ENCODE measurements at regions not wholly inside any gene's neighbourhood (a gene's known extent, or its start where the extent isn't known, plus 50 kb on each side); places are given as distances from the start of the nearest gene placed in this dataset.
"Not testable (repeated sequence)": the region's sequence is repeated elsewhere in the genome, so short reads cannot be mapped to it uniquely, and the experiment has no call there.

DNA sequence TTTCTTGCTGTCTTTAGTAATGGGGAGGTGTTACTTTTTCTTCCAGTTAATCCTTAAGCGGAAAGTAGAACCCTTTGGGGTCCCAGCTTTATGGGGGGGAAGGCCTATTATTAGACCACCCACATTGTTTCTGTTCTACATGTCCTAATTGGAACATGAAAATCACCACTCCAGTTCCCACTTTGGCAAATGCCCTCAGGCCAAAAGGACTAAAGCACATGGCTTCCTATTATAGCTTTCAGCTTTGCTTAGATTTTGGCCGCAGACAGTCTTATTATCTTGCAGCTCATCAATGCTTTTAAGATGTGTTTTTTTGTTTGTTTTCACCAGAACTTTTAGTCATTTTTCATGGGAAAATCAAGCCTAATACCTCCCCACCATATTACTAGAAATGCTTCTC, 296.8 kb upstream of the ANKH start:
- DNase-seq, result no peak

DNA sequence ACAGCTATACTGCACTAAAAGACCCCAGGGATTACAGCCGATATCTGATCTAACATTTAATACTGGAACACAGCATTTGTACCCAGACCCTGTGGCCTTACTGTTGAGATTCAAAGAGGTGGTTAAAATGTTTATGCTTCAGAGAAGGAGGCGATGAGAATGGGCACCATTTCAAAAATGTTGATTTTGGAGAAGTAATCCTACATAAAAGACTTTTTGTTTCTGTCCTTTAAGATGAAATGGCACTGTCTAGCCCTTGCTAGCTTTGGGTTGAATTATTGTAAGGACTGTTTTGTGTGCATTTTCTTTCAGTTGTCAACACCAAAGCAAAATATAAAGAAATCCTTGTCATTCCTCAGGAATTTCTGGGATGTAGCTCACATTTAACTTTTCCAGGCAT, 288.5 kb upstream of the ANKH start:
- no peak for DNase-seq

DNA sequence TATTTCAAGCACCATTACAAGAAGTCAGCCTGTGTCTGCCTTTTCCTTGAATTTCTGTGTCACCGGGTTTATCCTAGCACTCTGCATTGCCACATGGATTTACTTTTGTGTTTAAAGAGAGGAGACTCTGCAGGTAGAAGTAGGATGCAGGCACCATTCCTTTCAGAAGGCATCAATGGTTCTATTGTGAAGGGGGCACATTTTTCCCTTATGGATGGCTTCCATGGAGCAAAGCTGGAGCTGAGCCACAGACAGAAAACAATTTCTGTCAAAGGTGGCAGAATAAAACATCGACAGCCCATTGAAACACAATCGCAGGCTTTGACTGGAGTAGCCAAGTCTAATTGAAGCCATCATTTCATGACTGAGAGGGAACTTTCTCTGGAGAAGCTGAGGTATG, 288.0 kb upstream of the ANKH start:
- no peak for DNase-seq

DNA sequence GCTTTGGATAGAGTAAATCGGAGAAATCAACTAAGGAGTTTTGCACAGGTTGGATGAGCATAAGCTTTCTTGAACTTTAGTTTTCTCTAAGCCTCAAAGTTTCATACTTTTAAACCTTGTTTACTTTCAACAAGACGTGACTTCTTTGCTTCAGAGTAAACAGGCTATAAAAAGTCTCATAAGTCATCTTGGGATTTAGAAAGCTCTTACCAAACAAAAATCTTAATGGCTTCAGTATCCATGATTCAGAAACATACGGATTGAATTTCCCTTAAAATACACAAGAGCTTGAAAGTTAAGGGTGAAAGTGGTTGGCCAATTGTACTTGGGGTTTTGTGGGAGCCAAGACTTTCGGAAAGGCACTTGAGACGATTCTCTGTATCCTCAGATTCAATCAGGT, 270.9 kb upstream of the ANKH start:
- DNase-seq, result no peak

DNA sequence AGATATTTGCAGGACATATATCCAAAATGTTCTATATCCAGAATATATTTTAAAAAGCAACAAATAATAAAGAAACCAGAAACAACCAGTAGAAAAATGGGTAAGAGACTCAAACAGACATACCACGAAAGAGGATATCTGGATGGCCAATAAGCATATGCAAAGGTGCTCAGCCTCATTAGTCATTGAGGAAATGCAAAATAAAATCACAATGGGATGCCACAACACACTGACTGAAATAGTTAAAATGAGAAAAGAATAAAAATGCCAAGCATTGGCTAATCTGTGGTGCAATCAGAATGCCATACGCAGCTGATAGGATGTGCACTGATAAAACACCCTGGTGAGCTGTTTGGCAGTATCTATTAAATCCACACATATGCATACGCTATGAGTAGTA, 265.8 kb upstream of the ANKH start:
- DNase-seq, result no peak

DNA sequence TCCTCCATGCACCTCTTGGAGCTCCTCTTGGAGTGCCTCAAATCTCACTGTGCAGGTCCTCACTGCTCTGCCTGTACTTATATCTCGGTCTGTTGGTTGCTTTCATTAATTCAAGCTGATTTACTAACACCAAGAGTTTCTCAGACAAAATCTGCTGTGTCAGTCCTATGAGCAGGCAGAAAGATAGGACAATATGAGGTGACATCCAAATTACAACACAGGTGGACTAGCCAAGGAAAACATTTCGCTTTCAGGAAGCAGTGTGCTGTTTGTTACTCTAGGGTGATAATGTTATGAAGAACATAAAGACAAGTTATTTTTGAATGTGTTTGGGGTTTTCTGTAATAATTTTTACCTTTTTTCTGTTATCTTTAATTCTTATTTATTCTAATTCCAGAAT, 264.1 kb upstream of the ANKH start:
- DNase-seq, result no peak

DNA sequence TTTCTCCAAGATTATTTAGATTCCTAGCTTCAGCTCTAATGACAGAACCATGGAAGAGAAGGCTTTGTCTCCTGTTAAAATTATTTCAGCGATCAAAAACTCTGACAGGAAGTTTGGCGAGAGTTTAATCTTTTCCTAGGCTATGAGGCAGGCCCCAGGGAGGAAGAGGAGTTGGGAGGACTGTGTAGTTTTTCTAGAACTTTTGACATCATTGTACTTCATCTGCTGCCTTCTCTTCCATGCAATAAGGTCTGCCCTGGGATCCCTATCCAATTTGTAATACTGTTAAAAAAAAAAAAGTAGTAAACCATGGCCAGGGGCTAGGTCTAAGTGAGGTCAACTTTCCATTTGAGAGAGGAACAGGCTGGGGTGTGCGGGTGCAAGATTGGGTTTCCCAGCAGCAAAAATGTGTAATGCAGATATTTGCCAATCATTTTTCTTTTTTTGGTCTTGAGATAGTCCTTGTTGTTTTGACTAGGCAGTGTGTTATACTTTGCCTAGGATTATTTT, 261.9 kb upstream of the ANKH start:
- no peak for DNase-seq

DNA sequence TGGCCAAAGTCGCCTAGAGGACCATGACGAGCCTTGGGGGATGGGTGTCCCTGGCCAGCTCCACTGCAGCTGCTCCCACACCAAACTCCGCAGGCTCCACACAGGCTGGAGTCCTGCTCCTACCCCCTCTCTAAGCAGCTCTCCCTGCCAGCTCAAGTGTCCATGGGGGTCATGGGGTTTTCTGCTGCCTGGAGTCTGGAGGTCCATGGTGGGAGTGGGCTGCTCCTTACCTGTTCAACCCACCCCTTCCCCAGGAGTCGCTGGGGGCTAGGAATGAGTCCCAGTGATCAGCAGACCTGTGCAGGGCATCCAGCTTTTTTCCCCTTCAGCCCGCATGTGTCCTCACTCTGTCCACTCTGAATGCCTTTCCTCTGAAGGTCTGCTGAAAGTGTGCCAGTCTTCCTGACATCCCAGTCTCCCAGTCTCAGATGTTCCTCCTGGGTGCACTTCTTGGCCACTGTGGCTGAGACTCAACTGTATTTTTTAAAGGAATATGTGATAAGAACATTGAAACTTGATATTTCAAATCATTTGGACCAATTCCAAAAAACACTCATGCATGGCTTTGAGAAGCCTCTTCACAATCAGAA, 261.3 kb upstream of the ANKH start:
- DNase-seq, result no peak

DNA sequence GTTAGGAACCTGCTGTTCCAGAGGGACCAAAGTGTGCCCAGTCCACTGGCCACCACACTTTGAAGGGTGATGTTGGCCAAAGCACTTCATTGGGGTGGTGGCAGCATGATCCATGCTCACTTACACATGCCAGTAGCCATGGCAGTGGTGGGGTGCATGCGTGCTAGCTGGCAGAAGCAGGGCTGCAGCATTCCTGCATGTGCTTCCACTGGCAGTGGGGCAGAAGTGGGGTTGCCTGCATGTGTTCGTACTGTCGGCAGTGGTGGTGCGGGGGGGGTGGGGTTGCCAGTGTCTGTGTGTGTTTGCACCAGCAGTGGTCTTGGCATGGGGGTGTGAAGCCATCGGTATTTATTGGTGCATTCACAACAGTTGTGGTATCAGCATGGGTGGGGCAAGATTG, 260.3 kb upstream of the ANKH start:
- no peak for DNase-seq

DNA sequence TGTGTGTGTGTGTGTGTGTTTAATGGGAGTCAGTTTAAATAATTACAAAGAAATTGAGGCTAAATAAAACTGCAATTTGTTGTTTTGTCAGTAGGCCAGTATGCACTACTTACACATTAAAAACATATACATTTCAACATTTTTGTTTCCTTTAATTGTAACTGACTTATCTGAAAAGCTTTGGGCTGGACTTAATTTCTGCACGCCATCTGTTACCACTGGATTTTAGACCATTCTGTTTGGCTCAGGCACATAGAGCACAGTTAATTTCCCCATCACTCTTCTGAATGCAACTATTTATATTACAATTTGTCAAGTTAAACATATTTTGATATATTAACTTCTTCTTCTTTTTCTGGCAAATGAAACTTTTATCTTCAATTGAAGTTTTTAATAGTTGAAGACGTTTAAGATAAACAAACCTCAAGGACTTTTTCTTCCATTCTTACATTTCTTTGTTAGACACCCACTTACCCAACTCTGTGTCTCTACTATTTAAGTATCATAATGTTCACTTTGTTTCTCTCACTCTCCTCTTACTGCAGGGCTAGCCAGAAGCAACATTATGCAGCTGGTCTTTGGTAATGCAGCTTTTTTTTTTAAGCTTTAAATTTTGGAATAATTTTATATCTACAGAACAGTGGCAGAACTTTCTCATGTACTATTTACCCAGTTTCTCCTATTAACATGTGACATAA, 253.4 kb upstream of the ANKH start:
- DNase-seq, result no peak

DNA sequence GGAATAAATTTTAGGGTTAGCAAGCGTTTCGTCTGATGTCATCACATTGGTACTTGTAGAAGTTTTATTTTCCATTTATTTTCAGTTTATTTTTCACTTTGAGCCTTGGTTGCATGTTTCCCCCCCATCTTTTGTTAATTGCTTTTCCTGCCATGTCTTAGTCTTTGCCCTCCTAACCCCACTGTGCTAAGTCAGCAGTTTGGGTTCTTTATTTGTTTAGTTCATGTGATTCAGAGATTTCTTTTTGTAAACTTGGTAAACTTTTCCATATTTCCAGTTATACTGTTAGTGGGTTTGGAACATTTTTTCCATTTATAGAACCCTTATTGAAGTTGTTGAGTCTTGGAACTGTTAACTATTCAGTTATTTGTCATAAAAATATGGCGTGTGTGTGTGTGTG, 252.9 kb upstream of the ANKH start:
- no peak for DNase-seq

DNA sequence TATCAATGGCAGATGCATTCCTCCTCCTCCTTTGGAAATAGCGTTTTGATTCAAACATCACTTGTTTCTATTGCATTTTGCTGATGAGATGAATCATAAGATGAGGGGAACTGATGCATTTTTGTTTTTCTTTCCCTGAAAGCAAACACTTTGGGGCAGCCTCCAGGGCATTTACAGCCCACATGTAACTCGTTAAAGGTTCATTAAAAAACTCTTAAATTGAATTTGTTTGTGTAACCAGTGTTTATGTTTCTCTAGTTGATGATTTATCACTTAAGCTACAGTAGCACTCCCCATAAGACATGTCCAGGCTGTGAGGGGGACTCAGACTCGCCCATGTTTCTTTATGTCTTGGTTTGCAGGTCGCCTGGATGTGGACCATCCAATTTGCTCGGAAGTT, 246.1 kb upstream of the ANKH start:
- DNase-seq, result no peak

DNA sequence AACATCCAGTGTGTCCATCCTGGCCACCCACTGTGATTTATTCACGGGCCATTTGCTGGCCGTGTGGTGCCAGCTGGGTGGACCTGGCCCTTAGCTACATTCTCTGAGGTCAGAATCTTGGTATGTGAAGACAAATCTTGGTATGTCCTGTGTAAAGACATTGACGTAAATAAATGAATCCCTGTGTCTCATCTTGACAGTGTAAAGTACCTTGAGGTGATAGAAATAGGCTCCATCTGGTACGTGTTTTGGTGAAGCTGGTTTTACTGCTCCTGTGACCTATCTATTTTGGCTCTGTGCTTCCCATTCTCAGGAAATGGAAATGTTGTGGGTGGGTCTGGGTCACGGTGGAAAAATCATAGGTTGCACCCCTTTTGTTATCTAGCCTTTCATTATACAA, 245.4 kb upstream of the ANKH start:
- DNase-seq, result no peak

DNA sequence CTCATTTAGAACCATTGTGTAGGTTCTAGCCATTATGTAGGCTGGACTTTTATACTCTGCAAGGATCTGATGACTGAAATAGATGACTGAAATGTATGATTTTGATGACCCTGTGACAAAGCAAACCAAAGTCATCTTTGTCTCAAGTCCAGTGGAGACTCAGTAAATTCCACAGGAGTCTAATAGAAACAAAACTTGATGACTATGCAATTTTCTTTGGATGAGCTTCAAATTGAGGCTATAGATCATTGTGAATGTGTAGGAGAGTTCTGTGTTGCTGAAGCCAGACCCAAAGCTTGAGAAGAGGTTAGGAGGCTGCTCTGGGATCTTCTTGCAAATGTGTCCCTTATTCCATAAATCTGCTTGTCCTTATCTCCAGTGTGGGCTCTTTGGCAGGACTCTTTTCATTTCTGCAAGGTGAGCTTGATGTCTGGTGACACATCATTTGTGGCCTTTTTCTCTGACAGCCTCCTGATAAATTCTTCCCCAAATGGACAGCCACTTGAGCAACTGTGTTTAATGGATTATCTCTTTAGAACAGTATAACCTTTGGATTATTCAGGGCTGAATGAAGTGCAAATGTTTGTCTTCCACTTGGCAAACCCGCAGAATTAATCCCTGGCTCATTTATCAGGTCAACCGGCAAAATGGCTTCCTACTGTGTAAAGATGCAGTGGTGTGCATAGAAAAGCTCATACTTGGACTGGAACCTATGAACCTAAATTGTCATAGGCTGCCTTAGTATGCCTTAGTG, 235.1 kb upstream of the ANKH start:
- DNase-seq, result no peak

DNA sequence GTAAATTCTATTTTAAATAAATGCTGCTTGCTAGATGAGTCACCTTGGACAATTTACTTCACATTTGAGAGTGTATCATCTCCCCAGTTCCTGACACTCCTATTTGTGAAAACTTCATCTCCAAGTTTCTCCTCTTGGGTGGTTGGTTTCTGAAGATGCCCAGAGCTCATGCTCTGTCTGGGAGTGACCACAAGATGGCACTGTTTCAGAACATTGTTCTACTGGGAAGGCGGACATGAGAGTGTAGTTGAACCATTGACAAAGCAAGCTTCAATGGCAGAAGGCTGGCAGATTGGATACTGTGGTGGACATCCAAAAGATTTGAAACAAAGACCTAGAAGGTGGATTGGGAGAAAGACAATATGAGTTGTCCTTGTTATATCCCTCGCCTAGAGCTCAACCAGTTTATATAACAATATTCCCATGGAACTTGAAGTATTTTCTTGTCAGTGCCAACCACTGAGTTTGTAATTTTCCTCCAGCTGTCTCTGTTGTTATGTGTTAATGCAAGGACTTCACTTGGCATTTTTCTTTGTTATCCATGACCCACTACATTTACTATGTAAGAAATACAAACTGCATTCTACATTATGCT, 234.3 kb upstream of the ANKH start:
- peak in 1 of 2 donors; percentile 14 for DNase-seq

DNA sequence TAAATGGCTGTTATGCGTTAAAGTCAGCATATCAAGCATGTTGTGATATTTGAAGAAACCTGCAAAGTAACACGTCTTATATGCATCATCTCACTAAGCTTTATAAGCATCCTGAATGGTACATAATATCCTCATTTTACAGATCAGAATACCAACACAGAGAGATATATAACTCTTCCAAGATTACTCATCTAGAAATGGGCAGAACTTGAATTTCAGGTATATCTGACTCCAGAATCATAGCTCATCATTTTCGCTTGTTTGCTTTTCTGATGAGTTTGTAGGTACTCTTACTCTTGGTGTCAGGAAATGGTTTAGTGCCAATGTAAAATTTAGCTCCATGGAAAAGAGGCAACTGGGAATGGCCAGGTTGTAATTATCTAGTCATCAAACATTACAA, 232.3 kb upstream of the ANKH start:
- no peak for DNase-seq

DNA sequence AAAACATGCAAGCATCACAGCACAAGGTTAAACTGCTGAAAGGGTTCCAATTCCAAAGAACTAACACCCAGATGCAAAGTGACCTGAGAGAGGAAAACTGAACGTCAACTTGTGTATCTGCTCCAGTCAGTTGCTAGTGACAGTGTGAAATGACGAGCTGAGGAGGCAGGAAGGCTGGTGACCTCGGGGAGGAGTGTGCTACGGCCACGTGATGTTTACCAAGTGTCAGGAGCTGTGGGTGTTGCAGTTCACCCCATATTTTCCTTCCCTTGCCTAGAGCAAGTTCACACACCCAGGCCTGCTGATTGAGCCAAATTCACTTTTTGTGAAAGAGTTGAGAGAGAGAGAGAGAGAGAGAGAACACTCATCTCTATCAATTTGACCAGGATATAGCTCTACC, 231.6 kb upstream of the ANKH start:
- no peak for DNase-seq

DNA sequence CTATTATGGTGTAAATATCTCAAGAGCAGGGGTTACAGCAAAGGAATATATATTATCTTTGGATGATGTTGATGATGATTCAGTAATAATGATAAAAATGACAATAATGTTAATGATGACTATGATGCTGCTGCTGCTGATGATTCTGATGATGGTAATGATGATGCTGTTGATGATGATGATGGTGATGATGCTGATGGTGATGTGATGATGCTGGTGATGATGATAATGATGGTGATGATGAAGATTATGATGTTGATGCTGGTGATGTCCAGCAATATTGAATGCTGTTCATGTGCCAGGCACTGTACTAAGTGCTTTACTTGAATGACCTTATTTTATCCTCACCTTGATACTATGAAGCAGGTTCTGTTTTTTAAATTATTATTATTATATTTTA, 226.0 kb upstream of the ANKH start:
- no peak for DNase-seq

DNA sequence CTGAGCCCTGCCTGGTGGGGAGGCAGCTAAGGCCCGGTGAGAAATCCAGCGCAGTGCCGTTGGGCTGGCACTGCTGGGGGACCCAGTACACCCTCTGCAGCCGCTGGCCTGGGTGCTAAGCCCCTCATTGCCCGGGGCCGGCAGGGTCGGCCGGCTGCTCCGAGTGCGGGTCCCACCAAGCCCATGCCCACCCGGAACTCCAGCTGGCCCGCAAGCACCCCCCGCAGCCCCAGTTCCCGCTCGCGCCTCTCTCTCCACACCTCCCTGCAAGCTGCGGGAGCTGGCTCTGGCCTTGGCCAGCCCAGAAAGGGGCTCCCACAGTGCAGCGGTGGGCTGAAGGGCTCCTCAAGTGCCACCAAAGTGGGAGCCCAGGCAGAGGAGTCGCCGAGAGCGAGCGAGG, 225.1 kb upstream of the ANKH start:
- not testable (repeated sequence) for DNase-seq

DNA sequence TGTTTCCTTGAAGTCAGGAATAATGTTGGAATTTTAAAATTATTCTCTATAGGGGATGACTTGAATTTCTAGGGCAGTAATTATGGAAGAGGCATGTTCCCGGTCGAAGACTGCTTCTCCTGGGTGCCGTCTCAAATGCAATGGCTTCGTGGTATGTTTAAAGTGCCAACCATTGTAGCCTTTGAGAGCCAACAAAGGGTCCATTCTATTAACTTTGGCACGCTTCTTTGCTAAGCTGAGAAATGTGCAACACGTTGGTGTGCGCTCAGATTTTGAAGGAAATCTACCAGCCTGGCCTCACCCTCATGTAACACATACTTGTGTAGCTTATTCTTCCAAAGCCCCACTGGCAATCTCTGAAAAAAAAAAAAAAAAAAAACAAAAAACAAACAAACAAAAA, 221.2 kb upstream of the ANKH start:
- no peak for DNase-seq

DNA sequence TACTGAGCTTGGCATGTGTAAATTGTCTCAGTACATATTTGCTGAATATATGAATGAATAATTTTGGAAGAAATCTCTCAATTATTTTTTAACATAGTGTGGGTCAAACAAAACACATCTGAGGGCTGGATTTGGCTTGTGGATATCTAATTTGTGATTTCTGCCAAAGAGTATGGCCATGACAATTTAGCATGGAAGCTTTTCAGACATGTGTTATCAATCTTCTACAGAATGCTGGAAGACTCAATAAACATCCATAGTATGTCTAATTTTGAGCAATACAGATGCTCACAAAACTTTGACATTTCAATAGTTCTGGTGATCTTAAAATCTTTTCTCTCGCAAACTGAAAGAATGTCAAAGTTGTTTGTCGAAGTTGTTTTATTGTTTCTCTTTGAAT, 214.1 kb upstream of the ANKH start:
- no peak for DNase-seq

DNA sequence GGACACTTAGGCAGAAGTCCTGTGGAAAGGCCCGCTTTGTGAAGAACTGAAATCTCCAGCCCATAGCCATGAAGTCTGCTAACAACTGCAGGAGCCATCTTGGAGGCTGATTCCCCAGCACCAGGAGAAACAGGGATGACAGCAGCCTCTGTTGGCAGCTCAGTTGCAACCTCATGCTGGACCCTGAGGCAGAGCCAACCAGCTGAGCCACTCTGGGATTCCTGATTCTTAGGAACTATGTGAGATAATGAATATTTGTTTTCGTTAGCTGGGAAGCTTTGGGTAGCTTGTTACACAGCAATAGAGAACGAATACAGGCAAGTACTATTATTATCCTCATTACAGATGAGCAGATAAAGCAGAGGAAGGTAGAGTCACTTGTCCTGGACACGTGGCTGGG, 210.5 kb upstream of the ANKH start:
- no peak for DNase-seq

DNA sequence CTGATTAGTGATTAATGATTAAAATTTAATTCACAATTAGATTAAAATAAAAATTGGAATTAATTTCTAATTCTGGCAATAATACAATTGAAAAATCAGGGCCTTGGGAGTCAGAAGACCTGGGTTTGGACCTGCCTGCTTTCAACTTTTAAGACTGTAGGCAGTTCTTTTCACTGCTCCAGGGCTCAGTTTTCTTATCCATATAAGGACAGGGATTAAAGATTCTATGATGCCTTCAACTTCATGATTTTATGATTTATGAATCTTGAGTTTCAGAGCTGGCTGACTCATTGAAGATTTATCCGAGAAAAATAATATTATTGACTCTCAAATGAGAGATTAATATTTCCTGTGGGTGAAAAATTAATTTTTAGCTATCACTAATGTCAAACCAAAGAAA, 208.6 kb upstream of the ANKH start:
- DNase-seq, result no peak

DNA sequence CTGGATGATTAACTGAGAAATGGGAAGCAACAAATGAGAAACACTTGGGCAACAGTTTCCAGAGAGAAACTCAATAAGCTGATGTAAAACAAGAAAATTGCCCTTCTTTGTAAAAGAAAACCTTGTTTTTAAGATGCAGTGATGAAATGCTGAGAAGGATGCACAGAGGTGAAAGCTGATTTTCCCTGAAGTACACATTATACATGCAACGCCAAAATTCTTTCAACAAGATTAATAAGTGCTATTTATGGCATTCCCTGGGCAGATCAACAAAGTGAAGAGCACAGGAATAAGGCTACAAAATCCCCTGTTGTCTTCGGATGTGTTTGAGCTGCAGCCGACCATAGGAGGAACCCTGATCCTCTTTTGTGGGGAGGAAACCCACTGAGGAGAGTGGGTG, 208.0 kb upstream of the ANKH start:
- DNase-seq, result no peak

All from CD4-positive, alpha-beta T cell treated with Interleukin-1 beta for 1 hour (primary cell).